Loucy (cell line): ENCODE measurements at regions not wholly inside any gene's neighbourhood (a gene's known extent, or its start where the extent isn't known, plus 50 kb on each side); places are given as distances from the start of the nearest gene placed in this dataset.

Experiments used
- H2AFZ ChIP-seq: fragments of 200-600 bp; sonication (generic); 2 replicates; pipeline ENCODE4 v1.6.0; 2016; ENCODE audit warnings: antibody characterized with exemption, mild to moderate bottlenecking, low read length, moderate library complexity
- H3F3A ChIP-seq: fragments of 200-600 bp; 2 replicates; pipeline ENCODE4 v1.6.0; 2016; ENCODE audit warnings: antibody characterized with exemption, low read depth, mild to moderate bottlenecking
- H3K27me3 ChIP-seq: fragments of 200-600 bp; sonication (generic); 2 replicates; pipeline ENCODE4 v1.6.1; 2014; ENCODE audit warnings: low read length, mild to moderate bottlenecking; ENCODE audit not compliant: insufficient read depth, poor library complexity, severe bottlenecking
- H3K36me3 ChIP-seq: fragments of 200-600 bp; sonication (generic); 2 replicates; pipeline ENCODE4 v1.6.1; 2016; ENCODE audit warnings: low read length; ENCODE audit not compliant: insufficient read depth
- H3K4me1 ChIP-seq: fragments of 200-600 bp; sonication (generic); 2 replicates; pipeline ENCODE4 v1.5.1; 2014; ENCODE audit warnings: low read length, mild to moderate bottlenecking; ENCODE audit not compliant: insufficient read depth, poor library complexity, severe bottlenecking
- H3K4me2 ChIP-seq: fragments of 200-600 bp; sonication (generic); 2 replicates; pipeline ENCODE4 v1.6.0; 2014; ENCODE audit warnings: antibody characterized with exemption, low read length, low read depth, mild to moderate bottlenecking; ENCODE audit not compliant: poor library complexity, severe bottlenecking
- H3K4me3 ChIP-seq: fragments of 200-600 bp; sonication (generic); 2 replicates; pipeline ENCODE4 v1.5.1; 2014; ENCODE audit warnings: low read length, mild to moderate bottlenecking, mixed read lengths; ENCODE audit not compliant: poor library complexity, severe bottlenecking
- H3K79me2 ChIP-seq: fragments of 200-600 bp; sonication (generic); 2 replicates; pipeline ENCODE4 v1.6.1; 2014; ENCODE audit warnings: low read length; ENCODE audit not compliant: insufficient read depth
- H3K9ac ChIP-seq: fragments of 200-600 bp; sonication (generic); 2 replicates; pipeline ENCODE4 v1.6.0; 2014; ENCODE audit warnings: mild to moderate bottlenecking, low read depth, low read length, moderate library complexity; ENCODE audit not compliant: poor library complexity, severe bottlenecking
- H3K9me2 ChIP-seq: fragments of 200-600 bp; sonication (generic); replicated peaks from 2 replicates; pipeline ENCODE4 v1.6.1; 2016; ENCODE audit warnings: low read depth, low read length, mixed read lengths
- H3K9me3 ChIP-seq: fragments of 200-600 bp; sonication (generic); 2 replicates; pipeline ENCODE4 v1.6.1; 2014; ENCODE audit warnings: mild to moderate bottlenecking, antibody characterized with exemption, low read length, low read depth; ENCODE audit not compliant: insufficient read depth
- H4K20me1 ChIP-seq: fragments of 200-600 bp; sonication (generic); 2 replicates; pipeline ENCODE4 v1.6.0; 2014; ENCODE audit warnings: antibody characterized with exemption, low read length, mild to moderate bottlenecking; ENCODE audit not compliant: insufficient read depth, poor library complexity, severe bottlenecking
- EZH2phosphoT487 ChIP-seq: fragments of 200-600 bp; IDR thresholded peaks from 2 replicates; pipeline ENCODE4 v1.6.1; 2018; ENCODE audit warnings: antibody characterized with exemption, mild to moderate bottlenecking, moderate library complexity, borderline replicate concordance
- TF ChIP-seq, protein P1 (sequence below): fragments of 200-600 bp; sonication (generic); conservative IDR thresholded peaks from 2 replicates; pipeline ENCODE4 v1.5.1; 2014; ENCODE audit warnings: mild to moderate bottlenecking, antibody characterized with exemption, low read length

DNA sequence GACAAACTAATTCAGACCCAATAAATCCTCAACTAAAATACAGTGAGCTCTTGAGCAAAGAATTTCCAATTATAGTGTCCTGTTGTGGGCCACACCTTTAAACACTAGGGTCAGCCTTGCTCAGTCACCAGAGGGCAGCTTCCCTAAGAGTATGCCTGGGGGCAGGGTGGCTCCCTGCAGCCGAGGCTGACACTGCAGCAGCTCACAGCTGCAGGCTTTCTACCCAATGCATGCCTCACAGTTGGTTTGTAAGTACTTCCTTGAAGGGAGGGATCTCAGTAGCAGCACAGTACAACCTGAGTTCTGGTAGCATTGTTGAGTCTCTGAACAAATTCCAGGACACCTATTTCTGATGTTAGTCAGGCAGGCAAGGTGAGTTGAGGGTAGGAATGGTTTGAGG lies 335.6 kb downstream of the TUSC7 start:
- Histone ChIP-seq H3K79me2 (no peaks in the 10 kb centered on the region), H3K9ac (no peak overlapping the region), H3K36me3 (no peaks in the 10 kb centered on the region), H3K4me3 (no peak overlapping the region), H4K20me1 (no peaks in the 10 kb centered on the region), H3K4me1 (no peaks in the 10 kb centered on the region), H3K9me3 (no peaks in the 10 kb centered on the region), H3K9me2 (no peaks in the 10 kb centered on the region), H3K4me2 (no peak overlapping the region), H3F3A (no peaks in the 10 kb centered on the region), H3K27me3 (no peaks in the 10 kb centered on the region), H2AFZ (no peak overlapping the region)
- no peak for TF ChIP-seq EZH2phosphoT487
- TF ChIP-seq, protein P1, sequence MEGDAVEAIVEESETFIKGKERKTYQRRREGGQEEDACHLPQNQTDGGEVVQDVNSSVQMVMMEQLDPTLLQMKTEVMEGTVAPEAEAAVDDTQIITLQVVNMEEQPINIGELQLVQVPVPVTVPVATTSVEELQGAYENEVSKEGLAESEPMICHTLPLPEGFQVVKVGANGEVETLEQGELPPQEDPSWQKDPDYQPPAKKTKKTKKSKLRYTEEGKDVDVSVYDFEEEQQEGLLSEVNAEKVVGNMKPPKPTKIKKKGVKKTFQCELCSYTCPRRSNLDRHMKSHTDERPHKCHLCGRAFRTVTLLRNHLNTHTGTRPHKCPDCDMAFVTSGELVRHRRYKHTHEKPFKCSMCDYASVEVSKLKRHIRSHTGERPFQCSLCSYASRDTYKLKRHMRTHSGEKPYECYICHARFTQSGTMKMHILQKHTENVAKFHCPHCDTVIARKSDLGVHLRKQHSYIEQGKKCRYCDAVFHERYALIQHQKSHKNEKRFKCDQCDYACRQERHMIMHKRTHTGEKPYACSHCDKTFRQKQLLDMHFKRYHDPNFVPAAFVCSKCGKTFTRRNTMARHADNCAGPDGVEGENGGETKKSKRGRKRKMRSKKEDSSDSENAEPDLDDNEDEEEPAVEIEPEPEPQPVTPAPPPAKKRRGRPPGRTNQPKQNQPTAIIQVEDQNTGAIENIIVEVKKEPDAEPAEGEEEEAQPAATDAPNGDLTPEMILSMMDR, result no peak

DNA sequence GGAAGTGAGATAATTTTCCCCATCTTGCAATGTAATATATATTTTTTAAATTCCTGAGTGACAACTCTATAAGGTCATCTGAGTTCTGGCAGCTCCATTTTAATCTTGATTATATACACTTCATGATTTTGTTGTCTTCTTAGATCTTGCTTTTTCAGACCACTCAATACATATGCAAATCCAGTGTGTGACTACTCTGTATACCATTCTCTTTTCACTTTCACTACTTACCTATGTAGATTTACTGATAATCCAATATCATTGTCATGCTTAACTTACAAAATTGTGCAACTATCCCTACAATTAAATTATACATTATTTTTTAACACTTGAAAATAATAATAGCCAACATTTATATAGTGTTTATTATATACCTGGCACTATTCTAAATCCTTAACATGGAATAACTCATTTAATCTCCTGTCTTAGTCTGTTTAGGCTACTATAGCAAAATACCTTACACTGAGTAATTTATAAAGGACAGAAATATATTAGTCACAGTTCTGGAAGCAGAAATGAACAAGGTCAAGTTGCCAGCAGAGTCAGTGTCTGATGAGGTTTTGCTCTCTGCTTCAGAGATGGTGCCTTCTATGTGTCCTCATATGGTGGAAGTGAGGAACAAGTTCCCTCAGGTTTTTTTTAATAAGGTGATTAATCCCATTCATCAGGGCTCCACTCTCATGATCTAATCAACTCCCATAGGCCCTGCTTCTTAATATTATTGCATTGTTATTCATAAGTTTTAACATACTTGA lies 338.5 kb downstream of the TUSC7 start:
- Histone ChIP-seq H3K27me3 (no peaks in the 10 kb centered on the region), H3K4me1 (no peaks in the 10 kb centered on the region), H3K4me2 (no peak overlapping the region), H3K9me2 (no peaks in the 10 kb centered on the region), H3K4me3 (no peak overlapping the region), H2AFZ (no peak overlapping the region), H4K20me1 (no peaks in the 10 kb centered on the region), H3K79me2 (no peaks in the 10 kb centered on the region), H3F3A (no peaks in the 10 kb centered on the region), H3K36me3 (no peaks in the 10 kb centered on the region), H3K9me3 (no peaks in the 10 kb centered on the region), H3K9ac (no peak overlapping the region)
- no peak for TF ChIP-seq EZH2phosphoT487
- TF ChIP-seq, protein P1, result no peak

DNA sequence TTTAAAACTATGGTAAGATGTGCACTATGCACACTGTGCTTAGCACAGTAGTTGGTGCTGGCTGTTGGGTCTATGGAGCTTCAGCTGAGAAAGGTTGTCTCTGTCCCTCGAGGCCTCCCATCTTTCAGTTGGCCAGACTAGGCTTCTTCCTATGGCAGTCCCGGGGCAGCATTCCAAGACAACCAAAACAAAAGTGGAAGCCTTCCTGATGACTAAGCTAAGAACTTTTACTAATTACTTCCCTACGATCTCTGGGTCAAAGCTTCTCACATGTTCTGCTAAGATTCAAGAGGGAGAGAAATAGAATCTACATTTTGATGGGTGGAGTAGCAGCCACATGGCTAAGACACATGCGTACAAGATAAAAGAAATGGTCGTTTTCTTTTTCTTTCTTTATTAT lies 342.8 kb downstream of the TUSC7 start:
- Histone ChIP-seq H3K27me3 (no peaks in the 10 kb centered on the region), H3K9ac (no peak overlapping the region), H4K20me1 (no peaks in the 10 kb centered on the region), H3K79me2 (no peaks in the 10 kb centered on the region), H3K4me1 (no peaks in the 10 kb centered on the region), H3K4me3 (no peak overlapping the region), H3K4me2 (no peak overlapping the region), H3F3A (no peaks in the 10 kb centered on the region), H3K9me3 (no peaks in the 10 kb centered on the region), H3K9me2 (no peaks in the 10 kb centered on the region), H3K36me3 (no peaks in the 10 kb centered on the region), H2AFZ (no peak overlapping the region)
- TF ChIP-seq EZH2phosphoT487, result no peak
- TF ChIP-seq, protein P1, result no peak
